HG03103 (cell line): ENCODE measurements at regions not wholly inside any gene's neighbourhood (a gene's known extent, or its start where the extent isn't known, plus 50 kb on each side); places are given as distances from the start of the nearest gene placed in this dataset.
"Not testable (repeated sequence)": the region's sequence is repeated elsewhere in the genome, so short reads cannot be mapped to it uniquely, and the experiment has no call there.

Experiments used
- ATAC-seq: cut with Tn5 transposase; IDR thresholded peaks from one replicate; pipeline ENCODE4 v1.9.1; 2021; ENCODE audit warnings: low read depth; ENCODE audit not compliant: unreplicated experiment

GRCh38 chrX:139475432-139475831, 55.1 kb upstream of the F9 start:
- no peak for ATAC-seq

GRCh38 chrX:139461945-139462344, 68.6 kb upstream of the F9 start:
- ATAC-seq: not testable (repeated sequence)

GRCh38 chrX:139454743-139455142, 75.8 kb upstream of the F9 start:
- ATAC-seq: no peak

DNA sequence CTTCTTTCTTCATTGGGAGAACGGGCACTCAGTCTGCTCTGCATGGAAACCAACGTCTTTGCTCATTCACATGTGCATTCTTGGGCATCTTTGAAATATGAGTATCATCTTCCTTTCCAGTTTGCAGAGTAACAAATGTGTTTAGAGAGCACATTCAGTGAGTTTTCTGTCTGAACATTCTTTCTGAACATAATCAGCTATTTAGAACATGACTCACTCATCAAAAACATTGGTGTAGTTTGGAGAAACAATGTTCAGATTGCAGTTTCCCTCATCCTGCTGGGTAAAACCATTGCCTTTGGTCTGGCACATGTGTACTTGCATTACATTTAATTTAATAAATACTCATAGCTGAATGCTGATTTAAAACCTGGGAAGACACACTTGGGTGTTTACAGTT, 81.5 kb upstream of the F9 start:
- no peak for ATAC-seq

DNA sequence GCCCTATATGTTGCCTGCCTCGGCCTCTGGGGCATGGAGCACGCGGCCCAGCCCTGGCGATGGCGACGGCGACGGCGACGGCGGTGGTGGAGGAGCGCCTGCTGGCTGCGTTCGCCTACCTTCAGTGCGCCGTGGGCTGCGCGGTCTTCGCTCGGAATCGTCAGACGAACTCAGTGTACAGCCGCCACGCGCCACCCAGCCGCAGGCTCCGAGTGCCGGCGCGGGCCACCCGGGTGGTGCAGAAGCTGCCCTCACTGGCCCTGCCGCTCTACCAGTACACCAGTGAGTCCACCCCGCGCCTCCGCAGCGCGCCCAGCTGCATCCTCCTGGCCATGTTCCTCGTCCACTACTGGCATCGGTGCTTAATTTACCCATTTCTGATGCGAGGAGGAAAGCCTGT, 83.7 kb upstream of the F9 start:
- no peak for ATAC-seq

DNA sequence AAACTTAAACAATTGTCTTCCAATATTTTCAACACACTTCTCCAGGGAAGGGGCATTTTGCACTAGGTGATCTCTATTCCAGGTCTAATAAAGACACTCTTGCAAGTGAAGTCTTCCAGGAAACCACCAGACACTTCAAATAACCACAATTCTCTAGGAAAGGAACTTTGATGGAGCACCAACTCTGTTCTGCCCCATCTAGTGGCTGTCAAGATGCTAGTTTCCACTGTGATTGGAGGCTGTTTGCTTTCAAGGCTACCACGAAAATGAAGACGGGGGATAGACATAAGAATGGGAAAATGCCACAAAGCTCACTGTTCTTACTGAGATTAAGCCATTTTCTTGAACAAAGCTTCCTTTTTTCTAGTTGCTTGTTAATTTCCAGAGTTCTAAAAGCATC, 100.6 kb upstream of the F9 start:
- ATAC-seq: no peak

DNA sequence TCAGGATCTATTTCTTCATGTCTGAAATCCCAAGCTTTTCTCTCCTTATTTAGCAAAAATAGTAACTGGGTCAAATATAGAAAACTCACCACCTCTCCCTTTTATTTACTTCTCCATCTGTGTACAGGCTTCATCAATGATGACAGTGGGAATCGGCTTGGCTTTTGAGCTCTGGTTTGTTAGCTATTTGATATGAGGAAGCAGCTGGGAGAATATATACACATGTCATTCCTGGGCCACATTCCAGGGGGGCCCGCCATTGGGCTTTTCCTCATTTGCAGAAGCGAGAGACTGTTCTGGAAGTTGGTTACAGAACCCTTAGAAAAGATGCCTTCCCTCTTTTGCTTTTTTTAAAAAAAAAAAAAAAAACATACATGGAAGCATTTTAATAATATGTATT, 107.4 kb upstream of the F9 start:
- ATAC-seq: no peak

- not testable (repeated sequence) for ATAC-seq
Measured at GRCh38 chrX:139398258-139398657, 132.3 kb upstream of the F9 start.

GRCh38 chrX:139388254-139388653, 142.3 kb upstream of the F9 start:
- no peak for ATAC-seq

- ATAC-seq: no peak
Measured at GRCh38 chrX:139382529-139382928, 148.0 kb upstream of the F9 start.

GRCh38 chrX:139376547-139376946, 154.0 kb upstream of the F9 start:
- ATAC-seq: not testable (repeated sequence)

- ATAC-seq: no peak
Measured at GRCh38 chrX:139360356-139360755, 170.2 kb upstream of the F9 start.

DNA sequence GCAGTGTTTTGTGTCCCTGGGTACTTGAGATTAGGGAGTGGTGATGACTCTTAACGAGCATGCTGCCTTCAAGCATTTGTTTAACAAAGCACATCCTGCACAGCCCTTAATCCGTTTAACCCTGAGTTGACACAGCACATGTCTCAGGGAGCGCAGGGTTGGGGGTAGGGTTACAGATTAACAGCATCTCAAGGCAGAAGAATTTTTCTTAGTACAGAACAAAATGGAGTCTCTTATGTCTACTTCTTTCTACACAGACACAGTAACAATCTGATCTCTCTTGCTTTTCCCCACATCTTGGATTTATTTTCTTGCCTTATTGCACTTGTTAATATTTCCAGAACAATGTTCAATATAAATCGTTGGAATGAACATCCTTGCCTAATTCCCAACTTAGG, 187.9 kb upstream of the F9 start:
- ATAC-seq: not testable (repeated sequence)

GRCh38 chrX:139341855-139342593, 188.5 kb upstream of the F9 start:
- not testable (repeated sequence) for ATAC-seq

- ATAC-seq: no peak
Measured at GRCh38 chrX:139332441-139332840, 198.1 kb upstream of the F9 start.

DNA sequence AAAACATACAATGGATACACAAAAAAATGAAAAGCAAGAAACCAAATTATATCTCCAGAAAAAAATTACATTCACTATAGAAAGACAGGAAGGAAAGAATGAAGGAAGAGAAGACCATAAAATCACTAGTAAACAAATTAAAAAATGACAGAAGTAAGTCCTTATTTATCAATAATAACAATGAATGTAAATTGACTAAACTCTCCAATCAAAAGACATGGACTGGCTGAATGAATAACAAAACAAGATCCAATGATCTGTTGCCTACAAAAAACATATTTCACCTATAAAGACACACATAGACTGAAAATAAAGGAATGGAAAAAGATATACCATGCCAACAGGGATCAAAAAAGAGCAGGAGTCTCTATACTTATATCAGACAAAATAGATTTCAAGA, 203.2 kb upstream of the F9 start:
- ATAC-seq: no peak

GRCh38 chrX:139324756-139325155, 205.8 kb upstream of the F9 start:
- ATAC-seq: no peak

GRCh38 chrX:139320661-139321354, 209.7 kb upstream of the F9 start:
- ATAC-seq: not testable (repeated sequence)

GRCh38 chrX:139306675-139307074, 223.9 kb upstream of the F9 start:
- not testable (repeated sequence) for ATAC-seq

DNA sequence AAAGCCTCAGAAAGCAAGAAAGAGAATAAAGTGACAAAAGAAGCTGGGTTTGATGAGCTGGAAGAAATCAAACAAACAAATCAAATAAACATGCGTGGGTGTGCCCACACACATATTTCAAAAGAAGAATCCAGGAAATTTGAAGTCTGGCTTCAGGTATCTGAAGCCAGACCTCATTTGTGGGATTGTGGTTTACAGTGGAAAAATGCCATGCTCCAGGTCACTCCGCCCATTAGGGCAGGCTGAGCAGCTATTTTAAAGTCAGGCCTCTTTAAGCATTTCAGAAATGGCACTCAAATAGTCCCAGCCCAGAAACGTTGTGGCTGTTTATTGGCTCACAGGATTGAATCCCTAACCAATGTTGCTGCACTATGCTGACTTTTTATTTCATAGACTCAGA, 226.1 kb upstream of the F9 start:
- ATAC-seq: no peak

- ATAC-seq: no peak
Measured at GRCh38 chrX:139299309-139299708, 231.2 kb upstream of the F9 start.

- no peak for ATAC-seq
Measured at GRCh38 chrX:139298437-139298836, 232.1 kb upstream of the F9 start.
